ENCODE measurements at regions not wholly inside any gene's neighbourhood (a gene's known extent, or its start where the extent isn't known, plus 50 kb on each side); places are given as distances from the start of the nearest gene placed in this dataset.

- no peak for TF ChIP-seq CTCF (IDR thresholded peaks at IDR 0.05)
- TF ChIP-seq EZH2 (IDR thresholded peaks at IDR 0.05; ENCODE audit: borderline replicate concordance, insufficient read depth, low read depth, low read length, poor library complexity, severe bottlenecking): no peak
These were observed 58.4 kb upstream of the FGF13 start for GRCh38 chrX:138769918-138770317.
